DMS79 (cell line): ENCODE measurements at regions not wholly inside any gene's neighbourhood (a gene's known extent, or its start where the extent isn't known, plus 50 kb on each side); places are given as distances from the start of the nearest gene placed in this dataset.
A peak's percentile ranks its signal among the peaks of the same experiment; 100 is the strongest.
"Not testable (repeated sequence)": the region's sequence is repeated elsewhere in the genome, so short reads cannot be mapped to it uniquely, and the experiment has no call there.

ENCODE experiments used
- DNase-seq: peaks from one replicate; lab custom pipeline; 2025; lab: John Stamatoyannopoulos, UW

GRCh38 chr2:150266931-150267330, 220.5 kb downstream of the RND3 start:
- DNase-seq = no peak

GRCh38 chr2:150264442-150264841, 223.0 kb downstream of the RND3 start:
- DNase-seq = no peak

GRCh38 chr2:150261691-150262090, 225.8 kb downstream of the RND3 start:
- no peak for DNase-seq

GRCh38 chr2:150260636-150261035, 226.8 kb downstream of the RND3 start:
- DNase-seq = no peak

GRCh38 chr2:150259746-150260145, 227.7 kb downstream of the RND3 start:
- no peak for DNase-seq

GRCh38 chr2:150258781-150259307, 228.6 kb downstream of the RND3 start:
- DNase-seq = no peak

- DNase-seq = no peak
Observed at GRCh38 chr2:150256736-150257135, 230.7 kb downstream of the RND3 start.

GRCh38 chr2:150255528-150255927, 231.9 kb downstream of the RND3 start:
- DNase-seq = no peak

- DNase-seq = not testable (repeated sequence)
Observed at GRCh38 chr2:150249735-150250134, 237.7 kb downstream of the RND3 start.

GRCh38 chr2:150247481-150247880, 240.0 kb downstream of the RND3 start:
- DNase-seq = no peak

GRCh38 chr2:150234787-150235446, 252.6 kb downstream of the RND3 start:
- peak; percentile 23 for DNase-seq

GRCh38 chr2:150232871-150233270, 254.6 kb downstream of the RND3 start:
- no peak for DNase-seq

- no peak for DNase-seq
Observed at GRCh38 chr2:150232321-150232720, 255.1 kb downstream of the RND3 start.

GRCh38 chr2:150230616-150231015, 256.9 kb downstream of the RND3 start:
- DNase-seq = no peak

GRCh38 chr2:150230004-150230403, 257.5 kb downstream of the RND3 start:
- DNase-seq = no peak

- no peak for DNase-seq
Observed at GRCh38 chr2:150228936-150229335, 258.5 kb downstream of the RND3 start.

- DNase-seq = no peak
Observed at GRCh38 chr2:150225030-150225429, 262.4 kb downstream of the RND3 start.

GRCh38 chr2:150224321-150224720, 263.1 kb downstream of the RND3 start:
- no peak for DNase-seq

GRCh38 chr2:150222942-150223341, 264.5 kb downstream of the RND3 start:
- DNase-seq = no peak

GRCh38 chr2:150222379-150222778, 265.1 kb downstream of the RND3 start:
- DNase-seq = no peak

- no peak for DNase-seq
Observed at GRCh38 chr2:150219861-150220260, 267.6 kb downstream of the RND3 start.

GRCh38 chr2:150215041-150215440, 272.4 kb downstream of the RND3 start:
- no peak for DNase-seq

GRCh38 chr2:150214626-150215025, 272.8 kb downstream of the RND3 start:
- no peak for DNase-seq

- DNase-seq = no peak
Observed at GRCh38 chr2:150212722-150213171, 274.7 kb downstream of the RND3 start.
